Fibroblast of mammary gland (primary cell): ENCODE measurements at regions not wholly inside any gene's neighbourhood (a gene's known extent, or its start where the extent isn't known, plus 50 kb on each side); places are given as distances from the start of the nearest gene placed in this dataset.

ENCODE experiments used
- DNase-seq: peaks from one replicate; pipeline ENCODE4 v3.0.0-alpha.2; 2010; ENCODE audit warnings: low read depth
- H3K4me3 ChIP-seq: 2 replicates; pipeline ENCODE4 v1.5.1; 2011; ENCODE audit warnings: low read depth, mild to moderate bottlenecking, low read length, moderate library complexity; ENCODE audit not compliant: control insufficient read depth
- CTCF ChIP-seq: conservative IDR thresholded peaks from 2 replicates; pipeline ENCODE4 v1.5.1; 2011; ENCODE audit warnings: low read depth, low read length, inconsistent platforms; ENCODE audit not compliant: control insufficient read depth, insufficient read depth

GRCh38 chr10:47094126-47094525 lies 182.9 kb downstream of the PTPN20 start:
- TF ChIP-seq CTCF = no peak
- no peak for DNase-seq
- H3K4me3 ChIP-seq = no peak overlapping the region

- no peak for DNase-seq
- H3K4me3 ChIP-seq = no peak overlapping the region
- no peak for TF ChIP-seq CTCF
These were observed 183.4 kb downstream of the PTPN20 start for GRCh38 chr10:47094636-47095035.

- TF ChIP-seq CTCF = no peak
- no peak overlapping the region for H3K4me3 ChIP-seq
- DNase-seq = no peak
These were observed 184.0 kb downstream of the PTPN20 start for GRCh38 chr10:47095211-47095610.

GRCh38 chr10:47095848-47096612 lies 184.8 kb downstream of the PTPN20 start:
- no peak overlapping the region for H3K4me3 ChIP-seq
- TF ChIP-seq CTCF = no peak
- no peak for DNase-seq

- no peak overlapping the region for H3K4me3 ChIP-seq
- no peak for DNase-seq
- TF ChIP-seq CTCF = no peak
These were observed 187.0 kb downstream of the PTPN20 start for GRCh38 chr10:47098238-47098637.

GRCh38 chr10:47098964-47099363 lies 187.7 kb downstream of the PTPN20 start:
- H3K4me3 ChIP-seq = no peak overlapping the region
- TF ChIP-seq CTCF = no peak
- DNase-seq = no peak
